Suprapubic skin (tissue), 4 donors: ENCODE measurements at regions not wholly inside any gene's neighbourhood (a gene's known extent, or its start where the extent isn't known, plus 50 kb on each side); places are given as distances from the start of the nearest gene placed in this dataset.

Experiments
- POLR2A ChIP-seq, 2 donors: fragments of 450-650 bp; IDR thresholded peaks; one replicate each; pipeline ENCODE4 v1.6.1; 2017; ENCODE audit warnings: antibody characterized with exemption in 2 of 2, mild to moderate bottlenecking in 2 of 2, moderate library complexity in 2 of 2
- POLR2AphosphoS5 ChIP-seq, 3 donors: sonication (generic); formaldehyde crosslinking; IDR thresholded peaks; one replicate each; pipeline ENCODE4 v1.6.1; 2017; ENCODE audit warnings: antibody characterized with exemption in 3 of 3
- TF ChIP-seq, protein P1 (sequence below), 2 donors: fragments of 200-600 bp in 1 of 2; fragments of 450-650 bp in 1 of 2; sonication (generic) in 1 of 2; IDR thresholded peaks; one replicate each; pipeline ENCODE4 v1.5.1; 2016 to 2019; ENCODE audit warnings: antibody characterized with exemption in 2 of 2, mild to moderate bottlenecking in 1 of 2, moderate library complexity in 1 of 2

DNA sequence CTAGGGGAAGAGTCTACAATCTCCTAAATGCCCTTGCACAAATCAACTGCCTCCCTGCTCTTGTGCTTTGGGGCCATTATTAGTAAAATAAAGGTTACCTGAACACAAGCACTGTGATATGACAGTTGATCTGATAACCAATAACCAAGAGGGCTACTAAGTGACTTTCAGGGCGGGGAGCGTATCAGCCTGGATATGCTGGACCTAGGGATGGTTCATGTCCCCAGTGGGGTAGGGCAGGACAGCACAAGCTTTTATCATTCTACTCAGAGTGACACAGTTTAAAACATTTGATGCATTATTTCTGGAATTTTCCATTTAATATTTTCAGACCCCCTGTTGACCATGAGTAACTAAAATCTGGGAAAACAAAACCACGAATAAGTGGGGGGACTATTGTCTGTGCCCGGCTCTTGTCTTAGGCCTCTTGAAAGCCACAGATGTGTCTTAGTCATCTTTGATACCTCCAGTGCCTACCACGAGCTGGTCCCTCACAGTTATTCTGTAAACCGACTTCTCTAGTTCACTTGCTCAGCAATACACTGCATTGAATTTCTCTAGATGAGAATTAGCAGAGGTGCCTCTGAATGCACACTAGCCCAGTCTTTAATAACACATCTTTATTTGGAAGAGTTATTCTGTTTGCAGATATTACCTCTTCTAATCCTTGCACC, 94.6 kb upstream of the DHX40 start:
- TF ChIP-seq, protein P1, sequence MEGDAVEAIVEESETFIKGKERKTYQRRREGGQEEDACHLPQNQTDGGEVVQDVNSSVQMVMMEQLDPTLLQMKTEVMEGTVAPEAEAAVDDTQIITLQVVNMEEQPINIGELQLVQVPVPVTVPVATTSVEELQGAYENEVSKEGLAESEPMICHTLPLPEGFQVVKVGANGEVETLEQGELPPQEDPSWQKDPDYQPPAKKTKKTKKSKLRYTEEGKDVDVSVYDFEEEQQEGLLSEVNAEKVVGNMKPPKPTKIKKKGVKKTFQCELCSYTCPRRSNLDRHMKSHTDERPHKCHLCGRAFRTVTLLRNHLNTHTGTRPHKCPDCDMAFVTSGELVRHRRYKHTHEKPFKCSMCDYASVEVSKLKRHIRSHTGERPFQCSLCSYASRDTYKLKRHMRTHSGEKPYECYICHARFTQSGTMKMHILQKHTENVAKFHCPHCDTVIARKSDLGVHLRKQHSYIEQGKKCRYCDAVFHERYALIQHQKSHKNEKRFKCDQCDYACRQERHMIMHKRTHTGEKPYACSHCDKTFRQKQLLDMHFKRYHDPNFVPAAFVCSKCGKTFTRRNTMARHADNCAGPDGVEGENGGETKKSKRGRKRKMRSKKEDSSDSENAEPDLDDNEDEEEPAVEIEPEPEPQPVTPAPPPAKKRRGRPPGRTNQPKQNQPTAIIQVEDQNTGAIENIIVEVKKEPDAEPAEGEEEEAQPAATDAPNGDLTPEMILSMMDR (IDR thresholded peaks at IDR 0.05) = no peak
- TF ChIP-seq POLR2AphosphoS5 (IDR thresholded peaks at IDR 0.05) (no peak), POLR2A (IDR thresholded peaks at IDR 0.05) (no peak)
